ENCODE measurements at regions not wholly inside any gene's neighbourhood (a gene's known extent, or its start where the extent isn't known, plus 50 kb on each side); places are given as distances from the start of the nearest gene placed in this dataset.
"Not testable (repeated sequence)": the region's sequence is repeated elsewhere in the genome, so short reads cannot be mapped to it uniquely, and the experiment has no call there.

GRCh38 chr4:186814535-186815070 lies 90.9 kb upstream of the FAT1 start:
- DNase-seq (ENCODE audit: low read depth) = no peak

- no peak for DNase-seq (ENCODE audit: low read depth)
Observed at GRCh38 chr4:186819342-186820086, 95.9 kb upstream of the FAT1 start.

GRCh38 chr4:186820391-186820891 lies 96.8 kb upstream of the FAT1 start:
- no peak for DNase-seq (ENCODE audit: low read depth)

GRCh38 chr4:186823989-186824388 lies 100.3 kb upstream of the FAT1 start:
- DNase-seq (ENCODE audit: low read depth) = no peak

- DNase-seq (ENCODE audit: low read depth) = no peak
Observed at GRCh38 chr4:186825069-186825468, 101.4 kb upstream of the FAT1 start.

- DNase-seq (ENCODE audit: low read depth) = no peak
Observed at GRCh38 chr4:186826006-186826405, 102.3 kb upstream of the FAT1 start.

GRCh38 chr4:186826846-186827533 lies 103.3 kb upstream of the FAT1 start:
- no peak for DNase-seq (ENCODE audit: low read depth)

- no peak for DNase-seq (ENCODE audit: low read depth)
Observed at GRCh38 chr4:186827534-186827897, 103.9 kb upstream of the FAT1 start.

- DNase-seq (ENCODE audit: low read depth) = no peak
Observed at GRCh38 chr4:186829097-186829496, 105.4 kb upstream of the FAT1 start.

- DNase-seq (ENCODE audit: low read depth) = no peak
Observed at GRCh38 chr4:186829740-186830449, 106.2 kb upstream of the FAT1 start.

- DNase-seq (ENCODE audit: low read depth) = no peak
Observed at GRCh38 chr4:186831574-186831973, 107.9 kb upstream of the FAT1 start.

GRCh38 chr4:186832906-186833305 lies 109.2 kb upstream of the FAT1 start:
- no peak for DNase-seq (ENCODE audit: low read depth)

- DNase-seq (ENCODE audit: low read depth) = not testable (repeated sequence)
Observed at GRCh38 chr4:186837463-186837862, 113.8 kb upstream of the FAT1 start.

GRCh38 chr4:186838295-186838694 lies 114.6 kb upstream of the FAT1 start:
- DNase-seq (ENCODE audit: low read depth) = no peak

- DNase-seq (ENCODE audit: low read depth) = no peak
Observed at GRCh38 chr4:186839122-186840037, 115.7 kb upstream of the FAT1 start.

GRCh38 chr4:186840222-186840701 lies 116.6 kb upstream of the FAT1 start:
- no peak for DNase-seq (ENCODE audit: low read depth)

- no peak for DNase-seq (ENCODE audit: low read depth)
Observed at GRCh38 chr4:186840771-186841301, 117.2 kb upstream of the FAT1 start.

GRCh38 chr4:186844059-186844681 lies 120.5 kb upstream of the FAT1 start:
- DNase-seq (ENCODE audit: low read depth) = no peak

GRCh38 chr4:186845137-186845842 lies 121.6 kb upstream of the FAT1 start:
- DNase-seq (ENCODE audit: low read depth) = no peak

GRCh38 chr4:186846426-186846825 lies 122.8 kb upstream of the FAT1 start:
- DNase-seq (ENCODE audit: low read depth) = no peak

Measured in activated T-cell treated with anti-CD3 and anti-CD28 coated beads for 48 hours (primary cell).